Omental fat pad (tissue), 3 donors: ENCODE measurements at regions not wholly inside any gene's neighbourhood (a gene's known extent, or its start where the extent isn't known, plus 50 kb on each side); places are given as distances from the start of the nearest gene placed in this dataset.
"Not testable (repeated sequence)": the region's sequence is repeated elsewhere in the genome, so short reads cannot be mapped to it uniquely, and the experiment has no call there.

Experiments used
- ATAC-seq: fragments of 150-250 bp; one replicate; pipeline ENCODE4 v1.9.1; 2016; ENCODE audit warnings: mild to moderate bottlenecking, moderate library complexity; ENCODE audit not compliant: low FRiP score
- DNase-seq: peaks from one replicate; pipeline ENCODE4 v3.0.0-alpha.2; 2019; ENCODE audit warnings: low spot score
- CTCF ChIP-seq, 3 donors: fragments of 450-650 bp; IDR thresholded peaks; one replicate each; pipeline ENCODE4 v1.5.1; 2016 to 2017; ENCODE audit warnings: antibody characterized with exemption in 3 of 3, mild to moderate bottlenecking in 3 of 3, moderate library complexity in 2 of 3

- peak; percentile 29 for ATAC-seq
- DNase-seq = no peak
These were observed 260.6 kb downstream of the GOLGA6L6 start for GRCh38 chr15:20280933-20281463.

GRCh38 chr15:20280141-20280932 lies 261.3 kb downstream of the GOLGA6L6 start:
- peak; percentile 35 for ATAC-seq
- DNase-seq = not testable (repeated sequence)

More at GRCh38 chr15:20280933-20281463, 260.6 kb downstream of the GOLGA6L6 start:
- TF ChIP-seq CTCF (IDR thresholded peaks at IDR 0.05) = no peak

- not testable (repeated sequence) for ATAC-seq, DNase-seq
These were observed 262.5 kb downstream of the GOLGA6L6 start for GRCh38 chr15:20279056-20279455.

- DNase-seq, ATAC-seq: not testable (repeated sequence)
These were observed 263.2 kb downstream of the GOLGA6L6 start for GRCh38 chr15:20278376-20278775.

GRCh38 chr15:20277451-20277850 lies 264.1 kb downstream of the GOLGA6L6 start:
- not testable (repeated sequence) for DNase-seq, ATAC-seq

- not testable (repeated sequence) for DNase-seq, ATAC-seq
These were observed 265.1 kb downstream of the GOLGA6L6 start for GRCh38 chr15:20276312-20277114.

GRCh38 chr15:20275373-20275967 lies 266.1 kb downstream of the GOLGA6L6 start:
- not testable (repeated sequence) for DNase-seq, ATAC-seq

GRCh38 chr15:20272422-20273184 lies 269.0 kb downstream of the GOLGA6L6 start:
- TF ChIP-seq CTCF (IDR thresholded peaks at IDR 0.05) = no peak
- no peak for ATAC-seq

GRCh38 chr15:20271647-20272046 lies 270.0 kb downstream of the GOLGA6L6 start:
- TF ChIP-seq CTCF (IDR thresholded peaks at IDR 0.05) = no peak
- DNase-seq = no peak
- ATAC-seq = no peak

More at GRCh38 chr15:20272422-20273184, 269.0 kb downstream of the GOLGA6L6 start:
- no peak for DNase-seq

GRCh38 chr15:20269956-20270355 lies 271.6 kb downstream of the GOLGA6L6 start:
- not testable (repeated sequence) for ATAC-seq, DNase-seq

GRCh38 chr15:20267996-20268395 lies 273.6 kb downstream of the GOLGA6L6 start:
- DNase-seq = not testable (repeated sequence)

GRCh38 chr15:20267051-20267730 lies 274.4 kb downstream of the GOLGA6L6 start:
- not testable (repeated sequence) for DNase-seq, ATAC-seq

More at GRCh38 chr15:20267996-20268395, 273.6 kb downstream of the GOLGA6L6 start:
- not testable (repeated sequence) for ATAC-seq

- not testable (repeated sequence) for DNase-seq, ATAC-seq
These were observed 275.9 kb downstream of the GOLGA6L6 start for GRCh38 chr15:20265710-20266109.
